ENCODE measurements at regions not wholly inside any gene's neighbourhood (a gene's known extent, or its start where the extent isn't known, plus 50 kb on each side); places are given as distances from the start of the nearest gene placed in this dataset.

DNA sequence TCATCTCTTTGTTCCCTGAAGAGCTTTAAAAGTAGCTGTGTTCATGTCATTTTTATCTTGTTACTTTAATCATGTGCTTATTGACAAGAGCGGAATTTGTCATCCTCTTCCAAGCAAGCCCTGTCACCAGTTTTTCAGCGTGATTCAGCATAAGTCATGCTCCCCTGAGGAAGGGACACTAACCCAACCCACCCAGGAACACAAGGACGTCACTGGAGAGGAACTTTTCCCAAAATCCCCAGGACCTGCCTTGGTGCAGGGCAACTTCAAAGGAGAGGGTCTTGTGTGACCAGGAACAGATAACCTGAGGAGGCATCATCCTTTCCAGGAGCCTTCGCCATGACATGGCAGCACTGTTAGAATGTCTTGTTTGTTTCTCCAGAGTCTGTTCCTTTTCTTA lies 107.1 kb upstream of the DIO3 start:
- no peak for TF ChIP-seq ZFX (IDR thresholded peaks at IDR 0.05)
- H3K27ac ChIP-seq = no peak overlapping the region

DNA sequence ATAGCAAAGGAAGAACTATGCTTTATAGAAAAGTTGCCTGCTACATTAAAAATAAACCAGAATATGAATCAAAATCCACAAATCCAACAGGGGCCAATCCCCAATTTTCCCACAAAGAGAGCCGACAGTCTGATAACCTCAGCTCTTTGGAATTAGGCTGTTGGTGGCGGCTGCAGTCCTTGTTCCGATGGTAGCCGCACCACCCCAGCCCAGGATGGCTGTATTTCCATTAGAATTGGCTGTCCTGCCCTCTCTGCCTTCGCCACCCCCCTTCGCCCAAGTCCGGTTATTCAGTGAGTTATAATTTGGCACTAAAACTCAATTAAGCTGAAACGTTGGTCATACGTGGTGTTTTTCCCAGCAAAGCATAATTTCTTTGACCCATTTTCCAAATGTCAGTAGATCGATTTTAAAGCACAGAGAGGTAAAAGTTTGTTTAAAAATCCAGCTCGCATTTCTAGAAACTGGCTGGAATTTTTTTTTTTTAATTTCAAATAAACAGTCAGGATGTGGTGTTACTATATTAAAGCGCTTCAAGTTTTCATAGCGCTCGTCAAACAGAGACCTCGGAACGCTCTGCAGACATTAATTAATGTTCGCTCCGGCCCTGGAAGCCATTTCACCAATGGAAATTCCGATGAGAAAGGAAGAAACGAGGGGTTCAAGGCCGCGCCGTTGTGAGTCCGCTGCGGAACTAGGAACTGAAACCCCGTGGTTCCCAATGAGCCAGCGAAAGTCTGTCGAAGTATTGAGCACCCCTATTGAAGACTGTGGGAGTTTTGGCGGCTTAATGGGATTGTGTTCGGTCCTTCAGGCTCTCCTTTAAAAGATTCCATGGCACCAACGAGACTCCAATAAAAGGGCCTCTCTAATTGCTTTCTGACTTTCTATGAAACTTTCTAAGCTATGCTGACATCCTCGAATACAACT lies 104.8 kb upstream of the DIO3 start:
- no peak for TF ChIP-seq ZFX (IDR thresholded peaks at IDR 0.05)
- no peak overlapping the region for H3K27ac ChIP-seq

- TF ChIP-seq CTCF (conservative IDR thresholded peaks at IDR 0.05) (no peak), ZFX (IDR thresholded peaks at IDR 0.05) (no peak)
- no peak overlapping the region for H3K27ac ChIP-seq
Observed at GRCh38 chr14:101457301-101457935, 103.9 kb upstream of the DIO3 start.

DNA sequence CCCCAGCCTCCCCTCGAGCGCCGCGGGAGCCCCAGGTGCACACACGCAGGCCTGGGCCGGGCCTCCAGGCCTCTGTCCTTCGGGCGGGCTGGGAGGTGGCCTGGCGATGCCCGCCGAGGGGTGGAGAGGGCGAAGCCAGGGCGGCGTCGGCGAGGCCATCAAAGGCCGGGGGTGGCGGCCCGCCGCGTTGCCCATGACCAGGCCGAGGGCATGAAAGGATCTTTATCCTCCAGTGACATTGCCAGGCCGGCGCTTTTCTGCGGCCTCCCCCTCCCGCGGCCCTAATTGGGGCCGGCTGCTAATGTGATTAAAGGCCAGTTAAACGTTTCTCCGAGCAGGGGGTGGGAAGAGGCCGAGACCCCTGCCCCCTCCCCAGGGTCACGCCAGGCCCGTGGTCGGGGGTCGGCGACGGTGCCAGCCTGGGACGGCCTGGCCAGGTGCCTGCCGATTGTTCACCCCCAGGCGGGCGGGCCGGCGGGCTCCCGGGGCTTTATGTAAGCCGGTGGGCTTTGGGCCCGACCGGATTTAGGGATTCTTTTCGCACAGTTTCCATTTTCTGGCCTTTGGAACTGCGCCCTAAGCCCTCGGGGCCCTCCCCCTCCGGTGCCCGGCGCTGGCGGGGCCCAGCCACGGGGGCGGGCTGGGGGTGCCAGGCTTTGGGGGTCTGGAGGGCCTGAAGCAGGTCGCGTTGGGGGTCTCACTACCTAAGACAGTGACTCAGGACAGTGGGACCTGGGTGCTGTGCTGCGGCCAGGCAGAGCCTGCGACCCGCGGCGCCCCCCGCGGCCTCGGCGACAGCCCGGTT lies 103.2 kb upstream of the DIO3 start:
- no peak overlapping the region for H3K27ac ChIP-seq
- TF ChIP-seq ZFX (IDR thresholded peaks at IDR 0.05) = no peak
- TF ChIP-seq CTCF (conservative IDR thresholded peaks at IDR 0.05) = no peak

DNA sequence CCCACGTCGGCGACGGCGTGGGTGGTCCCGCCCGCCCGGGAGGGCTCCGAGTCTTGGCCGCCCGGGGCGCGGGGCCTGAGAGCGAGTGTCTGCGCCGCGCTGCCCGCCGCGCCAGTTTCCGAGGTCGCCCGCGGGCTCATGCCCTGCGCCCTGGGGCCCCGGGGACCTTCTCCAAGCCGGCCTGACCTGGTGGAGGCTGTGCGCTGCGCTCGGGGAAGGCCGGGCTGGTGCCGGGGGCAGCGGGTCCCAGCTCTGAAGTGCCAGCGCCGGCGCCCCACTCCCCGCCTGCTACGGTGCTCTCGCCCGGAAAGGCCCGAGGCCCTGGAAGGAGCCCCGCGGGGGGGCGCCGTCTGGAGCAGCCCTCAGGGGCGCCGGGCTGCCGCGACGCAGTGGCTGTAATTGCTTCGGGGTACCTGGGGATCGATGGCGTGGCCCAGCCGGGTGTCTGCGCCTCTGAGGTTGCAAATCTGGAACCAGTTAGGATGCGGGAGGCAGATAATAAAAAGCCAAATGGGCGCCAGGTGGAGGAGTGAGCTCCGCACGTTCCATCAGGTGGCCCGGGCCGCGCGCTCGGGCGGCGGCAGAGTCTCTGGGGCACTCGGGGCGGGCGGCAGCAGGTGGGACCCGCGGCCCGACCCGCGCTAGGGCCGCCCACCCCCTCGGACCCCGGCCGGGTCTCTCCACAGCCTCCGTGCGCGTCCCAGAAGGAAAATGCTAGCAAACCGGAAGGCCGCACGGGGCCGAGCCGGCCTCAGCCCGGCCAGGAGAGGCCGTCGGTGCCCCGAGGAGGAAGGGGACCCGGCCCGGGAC lies 102.3 kb upstream of the DIO3 start:
- no peak overlapping the region for H3K27ac ChIP-seq
- TF ChIP-seq CTCF (conservative IDR thresholded peaks at IDR 0.05) (no peak), ZFX (IDR thresholded peaks at IDR 0.05) (no peak)

GRCh38 chr14:101459551-101459900 lies 101.8 kb upstream of the DIO3 start:
- H3K27ac ChIP-seq = no peak overlapping the region
- TF ChIP-seq ZFX (IDR thresholded peaks at IDR 0.05) (no peak), CTCF (conservative IDR thresholded peaks at IDR 0.05) (no peak)

- TF ChIP-seq ZFX (IDR thresholded peaks at IDR 0.05) = no peak
- TF ChIP-seq CTCF (conservative IDR thresholded peaks at IDR 0.05) = no peak
- H3K27ac ChIP-seq = no peak overlapping the region
Observed at GRCh38 chr14:101460521-101460920, 100.8 kb upstream of the DIO3 start.
